ENCODE measurements at regions not wholly inside any gene's neighbourhood (a gene's known extent, or its start where the extent isn't known, plus 50 kb on each side); places are given as distances from the start of the nearest gene placed in this dataset.

DNA sequence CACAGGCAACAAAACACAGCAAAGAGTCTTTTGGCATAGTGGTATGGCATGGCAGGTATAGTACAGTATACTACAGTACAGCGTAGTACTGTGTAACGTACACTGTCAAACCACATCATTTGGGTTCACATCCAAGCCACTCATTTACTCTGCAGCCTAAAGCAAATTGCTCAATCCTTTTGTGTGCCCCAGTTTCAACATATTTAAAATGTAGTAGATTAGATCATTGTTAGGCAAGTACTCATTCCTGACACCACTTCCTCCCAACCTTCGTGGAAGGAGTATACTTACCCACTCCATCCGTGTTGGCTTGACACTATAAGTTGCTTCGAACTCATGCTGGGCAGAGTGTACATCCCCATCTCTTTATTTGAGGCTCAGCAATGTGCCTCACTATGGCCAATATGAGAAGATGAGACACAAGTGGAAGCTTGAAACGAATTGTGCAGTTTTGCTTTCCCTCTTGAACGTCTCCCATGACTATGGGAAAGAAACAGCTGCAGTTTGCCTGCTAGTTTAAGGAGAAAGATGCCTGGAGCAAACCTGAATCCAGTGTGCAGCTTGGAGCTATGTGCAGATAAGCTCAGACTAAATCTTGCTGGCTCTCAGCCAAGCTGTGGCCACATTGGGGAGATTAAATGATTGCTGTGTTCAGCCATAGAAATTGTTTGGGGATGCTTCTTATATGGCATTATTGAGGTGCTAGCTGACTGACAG is 85.7 kb upstream of the TBL1X start:
- Histone ChIP-seq H4K5ac (ENCODE audit: insufficient read length, low read depth, low read length) (no peak overlapping the region), H3K14ac (ENCODE audit: insufficient read length) (no peak overlapping the region), H2BK15ac (ENCODE audit: low read length) (no peak overlapping the region), H3K4me1 (replicated peaks in 1 of 4; ENCODE audit: control insufficient read depth in 3 of 4, insufficient read depth in 4 of 4, low read length in 3 of 4) (no peaks in the 10 kb centered on the region), H3K4me3 (ENCODE audit: extremely low read depth in 1 of 4, insufficient read depth in 2 of 4, low read depth in 3 of 4, low read length in 4 of 4) (no peak overlapping the region), H2AK5ac (ENCODE audit: low read depth, low read length) (no peak overlapping the region), H3K79me2 (ENCODE audit: control insufficient read depth in 1 of 2, insufficient read depth in 2 of 2, low read length in 2 of 2) (no peaks in the 10 kb centered on the region), H3K23ac (ENCODE audit: insufficient read length) (no peak overlapping the region), H3K27ac (ENCODE audit: low read depth, low read length) (no peak overlapping the region), H4K20me1 (replicated peaks in 1 of 2; ENCODE audit: control insufficient read depth in 1 of 2, insufficient read depth in 2 of 2, low read length in 2 of 2) (no peaks in the 10 kb centered on the region), H3K36me3 (ENCODE audit: control insufficient read depth in 2 of 4, insufficient read depth in 4 of 4, low read length in 3 of 4) (no peaks in the 10 kb centered on the region), H3K56ac (replicated peaks; ENCODE audit: insufficient read length, low read depth, low read length) (no peak overlapping the region), H3K27me3 (replicated peaks in 1 of 4; ENCODE audit: control insufficient read depth in 3 of 4, extremely low read depth in 1 of 4, insufficient read depth in 3 of 4, low read length in 3 of 4) (no peaks in the 10 kb centered on the region), H2BK120ac (replicated peaks; ENCODE audit: low read depth, low read length) (no peak overlapping the region), H2BK12ac (ENCODE audit: low read depth, low read length) (no peak overlapping the region), H3K23me2 (ENCODE audit: low read depth, low read length) (no peaks in the 10 kb centered on the region), H3K4me2 (ENCODE audit: insufficient read depth in 1 of 2, low read depth in 2 of 2, low read length in 2 of 2) (no peak overlapping the region), H4K8ac (ENCODE audit: extremely low read depth, insufficient read depth, low read length) (no peak overlapping the region), H3K9me3 (ENCODE audit: insufficient read depth in 2 of 2, low read depth in 1 of 2, low read length in 1 of 2) (no peaks in the 10 kb centered on the region), H3K9ac (replicated peaks in 1 of 4; ENCODE audit: extremely low read depth in 1 of 4, low read depth in 3 of 4, low read length in 3 of 4) (no peak overlapping the region), H2AFZ (ENCODE audit: low read length) (no peak overlapping the region), H4K91ac (replicated peaks; ENCODE audit: insufficient read length, low read length) (no peak overlapping the region), H2BK20ac (ENCODE audit: low read length) (no peak overlapping the region), H3K79me1 (ENCODE audit: low read depth, low read length) (no peaks in the 10 kb centered on the region), H3K4ac (replicated peaks; ENCODE audit: insufficient read length, low read depth, low read length) (no peak overlapping the region), H2BK5ac (ENCODE audit: low read depth, low read length) (no peak overlapping the region), H3K18ac (ENCODE audit: extremely low read depth, low read length) (no peak overlapping the region)
- TF ChIP-seq SIN3A (conservative IDR thresholded peaks at IDR 0.05 in 1 of 2, IDR thresholded peaks at IDR 0.05 in 1 of 2; ENCODE audit: low read depth in 1 of 2, low read length in 2 of 2) (no peak), KDM5A (IDR thresholded peaks at IDR 0.05; ENCODE audit: low read length) (no peak), TAF7 (optimal IDR thresholded peaks at IDR 0.05; ENCODE audit: borderline replicate concordance, low read depth, low read length) (no peak), CBX5 (IDR thresholded peaks at IDR 0.05; ENCODE audit: low read depth, low read length) (no peak), TEAD4 (IDR thresholded peaks at IDR 0.05; ENCODE audit: low read depth, low read length) (no peak), SAP30 (IDR thresholded peaks at IDR 0.05; ENCODE audit: insufficient read depth, insufficient replicate concordance, low read length) (no peak)
- POLR2A ChIA-PET (ENCODE audit: partially characterized antibody) = no interaction called here
- CTCF ChIA-PET (ENCODE audit: partially characterized antibody) = no interaction called here
- WGBS, 2 experiments (ENCODE audit: extremely low coverage in 1 of 2, insufficient coverage in 1 of 2, insufficient read length in 1 of 2, insufficient replicate concordance in 2 of 2, low coverage in 1 of 2, low lambda C conversion rate in 2 of 2, missing lambda C conversion rate in 1 of 2) = 76% methylated on average over 7 of the region's 7 CpGs; no CpG with 5 or more reads in 1 of the 2 experiments
- no peak for FAIRE-seq
- DNase-seq (ENCODE audit: low read depth in 1 of 2, low spot score in 2 of 2) = no peak
